Ovary (tissue), 7 donors: ENCODE measurements at regions not wholly inside any gene's neighbourhood (a gene's known extent, or its start where the extent isn't known, plus 50 kb on each side); places are given as distances from the start of the nearest gene placed in this dataset.

Experiments
- DNase-seq, 5 donors: peaks; one replicate each; pipeline ENCODE4 v3.0.0-alpha.2; 2019 to 2020
- H3K27ac ChIP-seq, 2 donors: fragments of 200-600 bp; one replicate each; pipeline versions ENCODE4 v1.5.1 to v1.8.0; 2019 to 2022
- H3K27me3 ChIP-seq: fragments of 200-600 bp; one replicate; pipeline ENCODE4 v1.8.0; 2022
- H3K36me3 ChIP-seq: fragments of 200-600 bp; sonication (generic); one replicate; pipeline ENCODE4 v1.5.1; 2019
- H3K4me1 ChIP-seq: one replicate; pipeline ENCODE4 v1.8.1; 2013; ENCODE audit warnings: mild to moderate bottlenecking, moderate library complexity; ENCODE audit not compliant: insufficient read depth
- H3K4me3 ChIP-seq: fragments of 200-600 bp; sonication (generic); one replicate; pipeline ENCODE4 v1.5.1; 2017
- H3K9me3 ChIP-seq, 2 donors: fragments of 200-600 bp in 1 of 2; sonication (generic) in 1 of 2; one replicate each; pipeline versions ENCODE4 v1.5.1 to v1.8.1; 2013 to 2019; ENCODE audit warnings: mild to moderate bottlenecking in 1 of 2, moderate library complexity in 1 of 2
- EP300 ChIP-seq: sonication (generic); formaldehyde crosslinking; IDR thresholded peaks from one replicate; pipeline ENCODE4 v1.6.1; 2017; ENCODE audit warnings: antibody characterized with exemption
- POLR2A ChIP-seq: fragments of 450-650 bp; IDR thresholded peaks from one replicate; pipeline ENCODE4 v1.6.1; 2017; ENCODE audit warnings: antibody characterized with exemption, mild to moderate bottlenecking, moderate library complexity
- WGBS, 3 donors: extraction: QIAGEN DNeasy Blood & Tissue Kit in 1 of 3; methylation state at CpG; one replicate each; pipeline versions ENCODE4 v1.1.5 to v1.1.7; 2013 to 2017; 5-methylcytosine and 5-hydroxymethylcytosine counted together
- intact Hi-C, 4 donors: fragments of 100-400 bp; cut with DNase I; formaldehyde crosslinking; loops; one replicate each; pipeline versions ENCODE4 v1.11.0 to v1.15.1; 2022 to 2023
- TF ChIP-seq, protein P1 (sequence below), 3 donors: fragments of 450-650 bp in 2 of 3; fragments of 200-600 bp in 1 of 3; IDR thresholded peaks; one replicate each; pipeline versions ENCODE4 v1.5.1 to v1.8.0; 2016 to 2022; ENCODE audit warnings: antibody characterized with exemption in 3 of 3, mild to moderate bottlenecking in 1 of 3
- donor health status: DM: no; HTN: no; CAD: no; lungs with moderate emphysema.
- donor health status: DM: no; HTN: no; CAD: no.
- donor health status: Bipolar disorder and iron deficiency.
- donor health status: DM: no; HTN: no; CAD: no.
- donor health status: DM: yes; HTN: yes; CAD: no.

GRCh38 chr14:95387826-95388445 is 68.2 kb upstream of the CLMN start:
- DNase-seq = no peak
- Histone ChIP-seq H3K4me1 (no peaks in the 10 kb centered on the region), H3K9me3 (no peaks in the 10 kb centered on the region), H3K36me3 (no peaks in the 10 kb centered on the region), H3K27ac (no peak overlapping the region), H3K27me3 (no peaks in the 10 kb centered on the region), H3K4me3 (no peak overlapping the region)
- intact Hi-C loops = loop anchor here in 1 of 4 donors (5.0 kb wide), 1 partner anchor 1444 kb away; no protein-coding TSS in a partner anchor
- TF ChIP-seq POLR2A (no peak), EP300 (no peak)
- TF ChIP-seq, protein P1, sequence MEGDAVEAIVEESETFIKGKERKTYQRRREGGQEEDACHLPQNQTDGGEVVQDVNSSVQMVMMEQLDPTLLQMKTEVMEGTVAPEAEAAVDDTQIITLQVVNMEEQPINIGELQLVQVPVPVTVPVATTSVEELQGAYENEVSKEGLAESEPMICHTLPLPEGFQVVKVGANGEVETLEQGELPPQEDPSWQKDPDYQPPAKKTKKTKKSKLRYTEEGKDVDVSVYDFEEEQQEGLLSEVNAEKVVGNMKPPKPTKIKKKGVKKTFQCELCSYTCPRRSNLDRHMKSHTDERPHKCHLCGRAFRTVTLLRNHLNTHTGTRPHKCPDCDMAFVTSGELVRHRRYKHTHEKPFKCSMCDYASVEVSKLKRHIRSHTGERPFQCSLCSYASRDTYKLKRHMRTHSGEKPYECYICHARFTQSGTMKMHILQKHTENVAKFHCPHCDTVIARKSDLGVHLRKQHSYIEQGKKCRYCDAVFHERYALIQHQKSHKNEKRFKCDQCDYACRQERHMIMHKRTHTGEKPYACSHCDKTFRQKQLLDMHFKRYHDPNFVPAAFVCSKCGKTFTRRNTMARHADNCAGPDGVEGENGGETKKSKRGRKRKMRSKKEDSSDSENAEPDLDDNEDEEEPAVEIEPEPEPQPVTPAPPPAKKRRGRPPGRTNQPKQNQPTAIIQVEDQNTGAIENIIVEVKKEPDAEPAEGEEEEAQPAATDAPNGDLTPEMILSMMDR (IDR thresholded peaks at IDR 0.05) = no peak
- whole genome bisulfite sequencing, 3 donors = 68 to 88% (median 71%) methylated on average over 7 of the region's 7 CpGs

GRCh38 chr14:95386536-95387095 is 66.9 kb upstream of the CLMN start:
- intact Hi-C loops = loop anchor here in 1 of 4 donors (5.0 kb wide), 1 partner anchor 1446 kb away; no protein-coding TSS in a partner anchor
- WGBS, 3 donors = 61 to 67% (median 65%) methylated on average over 6 of the region's 6 CpGs
- DNase-seq = no peak

DNA sequence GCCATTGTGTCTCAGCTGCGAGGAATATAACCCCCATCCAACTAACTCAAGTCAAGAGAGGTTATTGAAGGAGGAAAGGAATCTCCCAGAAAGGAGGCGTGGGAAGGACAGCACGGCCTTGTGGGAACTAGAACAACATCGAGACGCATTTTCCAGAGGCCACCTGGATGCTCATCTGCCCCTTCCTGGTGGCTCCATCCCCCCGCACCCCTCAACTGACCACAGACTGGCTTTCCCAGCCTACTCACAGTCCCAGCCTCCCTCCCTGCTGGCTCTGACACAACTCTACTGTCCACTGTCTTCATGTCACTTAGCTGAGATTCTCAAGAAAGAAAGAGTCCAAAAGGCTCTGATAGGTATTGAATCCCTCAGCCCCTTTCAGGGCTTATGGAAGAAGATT is 66.0 kb upstream of the CLMN start:
- TF ChIP-seq EP300 (no peak), POLR2A (no peak)
- TF ChIP-seq, protein P1 (IDR thresholded peaks at IDR 0.05) = no peak
- H3K36me3 ChIP-seq = no peaks in the 10 kb centered on the region
- no peaks in the 10 kb centered on the region for H3K9me3 ChIP-seq
- DNase-seq = no peak
- no peak overlapping the region for H3K4me3 ChIP-seq
- no peak overlapping the region for H3K27ac ChIP-seq
- WGBS, 3 donors = 72 to 83% (median 81%) methylated on average over 6 of the region's 6 CpGs
- intact Hi-C loops = loop anchor here in 1 of 4 donors (5.0 kb wide), 1 partner anchor 1447 kb away; no protein-coding TSS in a partner anchor
- no peaks in the 10 kb centered on the region for H3K4me1 ChIP-seq
- no peaks in the 10 kb centered on the region for H3K27me3 ChIP-seq

More at GRCh38 chr14:95386536-95387095, 66.9 kb upstream of the CLMN start:
- Histone ChIP-seq H3K36me3 (no peaks in the 10 kb centered on the region), H3K4me3 (no peak overlapping the region), H3K27ac (no peak overlapping the region), H3K9me3 (no peaks in the 10 kb centered on the region), H3K27me3 (no peaks in the 10 kb centered on the region), H3K4me1 (no peaks in the 10 kb centered on the region)
- TF ChIP-seq EP300 (no peak), POLR2A (no peak)
- TF ChIP-seq, protein P1 (IDR thresholded peaks at IDR 0.05) = no peak

GRCh38 chr14:95382747-95383146 is 63.0 kb upstream of the CLMN start:
- WGBS, 3 donors = 83 to 86% (median 86%) methylated on average over 3 of the region's 3 CpGs
- no peak for TF ChIP-seq EP300
- TF ChIP-seq, protein P1 (IDR thresholded peaks at IDR 0.05) = no peak
- TF ChIP-seq POLR2A = no peak
- intact Hi-C loops = no loop called here
- no peaks in the 10 kb centered on the region for H3K27me3 ChIP-seq
- no peak overlapping the region for H3K4me3 ChIP-seq
- H3K36me3 ChIP-seq = no peaks in the 10 kb centered on the region
- no peak overlapping the region for H3K27ac ChIP-seq
- DNase-seq = no peak
- H3K9me3 ChIP-seq = no peaks in the 10 kb centered on the region
- H3K4me1 ChIP-seq = no peaks in the 10 kb centered on the region
